Activated CD8-positive, alpha-beta memory T cell treated with anti-CD3 and anti-CD28 coated beads, Interleukin-2, amount 50 U/mL, for 24 hours (primary cell): ENCODE measurements at regions not wholly inside any gene's neighbourhood (a gene's known extent, or its start where the extent isn't known, plus 50 kb on each side); places are given as distances from the start of the nearest gene placed in this dataset.

Source experiments
- DNase-seq: peaks from one replicate; pipeline ENCODE4 v3.0.0-alpha.2; 2020; ENCODE audit errors: extremely low read depth

DNA sequence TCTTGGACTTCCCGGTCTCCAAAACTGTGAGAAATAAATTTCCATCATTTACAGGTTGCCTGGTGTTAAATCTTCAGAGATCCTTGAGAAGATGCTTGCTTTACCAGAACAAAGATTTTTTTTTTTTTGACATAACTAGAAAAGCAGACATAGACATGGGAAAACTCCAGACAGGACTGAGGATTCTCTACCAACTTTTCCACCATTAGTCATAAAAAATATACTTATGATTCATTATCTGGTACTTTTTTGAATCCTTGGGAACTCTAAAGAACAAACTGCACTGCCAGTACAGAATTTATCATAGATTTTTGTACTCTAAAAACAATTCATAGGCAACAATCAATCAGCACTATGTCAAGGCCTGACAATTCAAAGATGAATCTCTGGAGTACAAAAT lies 487.6 kb downstream of the EFNB2 start:
- DNase-seq = no peak

DNA sequence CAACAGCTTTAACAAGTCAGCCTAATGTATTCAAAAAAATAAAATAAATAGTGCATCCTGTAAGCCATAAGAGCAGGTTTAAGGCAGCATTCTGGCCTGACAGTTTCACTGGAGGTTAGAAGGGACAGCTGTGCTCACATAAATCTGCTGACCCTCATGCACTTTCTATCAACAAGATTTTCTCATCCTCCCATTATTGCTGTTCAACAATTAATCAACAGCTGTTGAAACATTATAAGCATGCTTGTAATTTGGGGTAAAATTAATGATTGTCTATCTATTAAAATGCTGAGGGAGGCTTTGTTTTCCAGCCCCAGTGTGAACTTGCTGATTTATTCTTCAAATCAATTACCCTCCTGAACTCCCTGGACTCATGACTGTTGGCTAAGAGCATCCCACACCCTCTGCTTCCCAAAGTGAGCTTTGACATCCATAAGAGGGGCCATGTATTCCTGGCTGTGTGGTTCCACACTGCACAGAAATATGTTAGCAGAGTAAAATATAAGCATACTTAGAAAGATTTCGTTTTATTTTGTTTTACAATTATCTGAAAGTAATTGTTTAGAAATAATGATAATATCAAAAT lies 492.4 kb downstream of the EFNB2 start:
- no peak for DNase-seq

DNA sequence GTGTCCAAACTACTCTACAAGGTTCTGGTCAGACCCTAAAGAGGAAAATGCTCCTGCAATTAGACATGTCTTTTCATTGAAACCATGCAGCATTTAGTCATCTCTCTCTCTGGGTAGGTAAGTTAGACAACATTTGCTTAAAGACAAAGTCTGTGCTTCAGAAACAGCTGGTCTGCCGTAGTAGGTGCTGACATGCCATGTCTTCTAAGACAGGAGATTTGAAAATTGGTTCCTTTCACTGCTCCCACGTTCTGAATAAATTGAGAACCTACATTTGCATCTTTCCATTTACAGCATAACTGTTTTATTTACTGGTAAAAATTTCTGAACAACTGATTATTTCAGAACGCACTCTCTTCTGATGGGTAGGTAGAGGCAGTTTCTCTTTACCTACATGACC lies 494.0 kb downstream of the EFNB2 start:
- DNase-seq = no peak

DNA sequence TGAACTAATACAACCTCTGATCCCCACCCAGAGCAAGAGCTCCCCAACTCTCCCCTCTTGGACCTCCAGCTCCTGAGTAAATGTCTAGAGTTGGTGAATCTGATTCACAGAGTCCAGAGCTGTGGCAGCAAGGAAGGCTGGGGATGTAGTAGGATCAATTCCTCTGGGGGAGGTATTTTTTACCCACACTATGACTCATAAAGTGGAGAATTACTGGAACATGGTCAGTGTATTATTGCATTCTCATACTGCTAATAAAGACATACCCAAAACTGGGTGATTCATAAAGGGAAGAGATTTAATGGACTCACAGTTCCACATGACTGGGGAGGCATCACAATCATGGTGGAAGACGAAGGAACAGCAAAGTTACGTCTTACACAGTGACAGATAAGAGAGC lies 496.7 kb downstream of the EFNB2 start:
- DNase-seq = no peak

GRCh38 chr13:106036870-106037269 lies 498.6 kb downstream of the EFNB2 start:
- no peak for DNase-seq

DNA sequence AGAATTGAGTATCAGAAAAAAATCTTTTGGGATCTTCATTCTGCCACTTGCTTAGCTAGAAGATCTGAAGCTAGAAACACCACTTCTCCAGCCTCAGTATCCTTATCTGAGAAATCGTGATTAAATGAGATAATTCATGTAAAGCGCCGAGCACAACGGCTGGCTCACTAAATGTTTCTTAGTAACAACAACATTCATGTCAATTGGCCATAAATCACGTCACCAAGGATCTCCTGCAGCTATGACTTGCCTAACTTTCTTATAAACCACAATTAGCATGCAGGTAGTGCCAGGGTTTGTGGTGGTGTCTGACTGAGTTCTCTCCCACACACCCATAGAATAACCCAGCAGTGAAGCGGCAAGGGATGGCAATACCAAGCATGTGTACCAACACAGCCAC lies 501.3 kb downstream of the EFNB2 start:
- DNase-seq = no peak

DNA sequence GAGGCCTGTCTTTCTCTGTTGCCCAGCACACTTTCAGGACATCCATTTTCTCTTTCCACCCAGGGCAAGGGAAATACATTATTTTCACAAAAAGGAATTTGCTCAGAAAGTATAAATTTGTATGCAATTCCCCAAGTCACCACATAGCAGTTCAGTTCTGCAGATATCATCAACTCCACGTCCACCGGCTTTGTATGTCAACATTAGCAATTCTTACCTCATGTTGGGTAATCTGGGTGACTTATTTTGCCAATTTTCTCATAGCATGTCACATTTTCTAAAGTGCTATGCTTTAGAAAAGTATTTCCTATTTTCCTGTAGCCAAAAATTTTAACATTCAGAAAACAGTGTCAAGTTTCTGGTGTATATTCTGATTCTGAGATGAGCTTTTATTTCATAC lies 501.8 kb downstream of the EFNB2 start:
- no peak for DNase-seq

DNA sequence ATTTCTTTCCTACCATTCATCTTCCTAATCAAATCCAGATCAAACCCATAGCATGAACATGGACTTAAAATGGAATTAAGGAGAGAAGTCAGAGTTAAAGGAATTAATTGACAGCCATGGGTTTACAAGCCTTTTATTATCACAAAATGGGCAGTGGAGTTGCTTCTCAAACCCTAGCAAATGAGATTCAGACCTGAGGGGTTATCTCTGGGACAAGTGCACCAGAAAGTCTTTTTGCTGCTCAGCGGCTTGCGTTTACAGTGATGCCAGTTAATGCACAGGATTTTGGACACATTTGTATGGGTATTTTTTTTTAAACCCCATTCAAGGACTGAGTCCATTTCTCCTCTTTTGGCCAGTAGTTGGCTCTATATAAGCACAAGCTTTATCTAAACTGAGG lies 503.0 kb downstream of the EFNB2 start:
- DNase-seq = no peak

- DNase-seq = no peak
Measured at GRCh38 chr13:106029676-106030290, 505.7 kb downstream of the EFNB2 start.

DNA sequence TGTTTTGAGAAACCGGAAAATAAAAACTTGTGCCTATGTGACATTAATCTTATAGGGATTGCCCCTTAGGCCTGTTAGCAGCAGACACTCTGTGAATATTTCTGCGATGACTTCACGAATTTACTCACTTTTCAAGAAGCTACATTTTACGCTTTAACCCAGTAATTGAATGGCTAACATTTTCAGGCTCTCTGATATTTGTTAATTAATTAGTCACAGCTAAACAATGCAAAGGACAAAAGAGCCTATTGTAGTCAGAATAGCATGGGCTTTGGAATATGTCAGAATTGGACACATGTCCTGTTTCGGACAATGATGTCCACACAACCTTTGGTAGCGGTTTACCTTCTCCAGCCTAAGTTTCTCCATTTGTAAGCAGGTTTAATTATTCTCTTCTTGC lies 506.6 kb downstream of the EFNB2 start:
- no peak for DNase-seq

- DNase-seq = no peak
Measured at GRCh38 chr13:106011600-106011999, 523.9 kb downstream of the EFNB2 start.

GRCh38 chr13:106010836-106011235 lies 524.6 kb downstream of the EFNB2 start:
- no peak for DNase-seq

DNA sequence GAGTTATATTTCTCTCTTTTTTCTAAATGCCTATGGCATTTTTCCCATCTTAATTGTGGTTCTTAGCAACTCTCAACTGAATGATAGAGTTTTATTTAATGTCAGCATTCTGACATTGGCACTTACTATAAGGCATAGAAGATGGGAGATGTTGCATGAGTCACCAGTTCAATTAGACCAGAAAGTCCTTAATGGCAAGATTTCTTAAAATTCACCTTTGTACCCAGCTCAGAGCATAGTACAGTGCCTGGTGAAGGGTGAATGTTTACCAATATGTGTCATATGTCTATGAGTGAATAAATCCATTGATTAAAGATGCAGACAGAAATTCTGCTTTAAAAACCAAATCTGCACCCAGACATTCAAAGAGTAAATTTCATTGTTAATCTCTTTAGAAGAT lies 526.9 kb downstream of the EFNB2 start:
- no peak for DNase-seq

DNA sequence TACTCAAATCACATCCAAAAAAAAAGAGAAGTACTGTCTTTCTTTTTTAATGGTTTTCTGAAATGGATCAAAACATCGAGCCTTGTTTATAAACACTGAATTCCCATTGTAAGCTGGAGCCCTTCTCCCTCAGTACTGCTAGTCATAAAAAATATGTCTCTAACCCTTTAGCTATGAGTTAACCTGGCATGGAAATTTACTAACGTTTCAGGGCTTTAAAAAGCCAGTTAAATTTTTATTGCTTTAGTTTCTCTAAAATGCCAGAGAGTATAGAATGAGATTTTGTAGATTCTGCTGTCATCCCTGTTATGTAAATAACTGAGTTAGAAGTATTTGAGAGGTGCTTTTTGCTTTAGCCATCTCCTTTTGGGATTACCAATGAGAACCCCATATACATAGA lies 528.3 kb downstream of the EFNB2 start:
- no peak for DNase-seq

GRCh38 chr13:106003651-106004050 lies 531.8 kb downstream of the EFNB2 start:
- no peak for DNase-seq

GRCh38 chr13:106001443-106001842 lies 534.0 kb downstream of the EFNB2 start:
- DNase-seq = no peak

DNA sequence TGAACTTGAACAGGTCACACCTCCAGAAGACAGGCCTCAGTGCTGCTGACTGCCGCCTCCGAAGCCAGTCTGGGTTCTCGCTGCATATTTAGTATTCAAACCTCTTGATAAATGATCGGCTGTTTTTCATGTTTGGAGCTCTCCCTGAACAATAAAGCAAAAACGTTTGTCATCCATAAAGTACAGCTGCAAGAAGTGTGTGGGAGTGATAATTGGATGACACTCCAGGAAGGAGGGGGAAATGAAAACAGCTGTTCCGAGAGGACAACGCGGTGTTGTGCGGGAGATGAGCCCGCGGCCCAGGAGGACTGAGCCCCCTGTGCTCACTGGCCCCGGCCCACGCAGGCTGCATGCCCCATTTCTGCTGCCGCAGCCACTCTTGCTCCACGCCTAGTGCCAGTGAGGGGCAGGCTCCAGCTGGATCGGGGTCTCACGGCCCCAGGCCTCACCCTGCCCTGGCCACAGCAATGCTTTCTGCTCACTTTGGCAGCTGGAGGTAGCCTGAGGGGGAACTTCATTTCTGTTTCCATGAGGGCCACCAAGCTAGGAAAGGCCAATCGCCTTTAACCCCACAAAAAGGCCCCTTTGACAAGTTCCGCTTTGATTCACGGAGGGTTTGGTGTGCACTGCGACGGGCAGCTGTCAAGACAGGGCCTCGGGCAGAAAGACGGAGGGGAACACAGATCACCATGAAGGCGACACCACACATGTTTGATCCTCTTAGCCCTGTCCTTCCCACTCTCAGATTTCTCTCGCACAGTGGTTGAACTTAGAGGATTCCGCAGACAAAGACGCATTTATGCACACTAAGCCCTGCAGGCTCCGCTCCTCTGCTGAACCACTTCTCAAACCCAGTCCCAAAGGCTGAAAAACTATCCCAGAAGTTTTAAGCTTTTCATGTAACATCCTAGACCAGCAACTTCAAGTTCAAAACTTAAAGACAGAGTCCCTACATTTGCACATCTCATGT lies 537.6 kb downstream of the EFNB2 start:
- DNase-seq = no peak

- DNase-seq = no peak
Measured at GRCh38 chr13:105996391-105997025, 539.0 kb downstream of the EFNB2 start.

DNA sequence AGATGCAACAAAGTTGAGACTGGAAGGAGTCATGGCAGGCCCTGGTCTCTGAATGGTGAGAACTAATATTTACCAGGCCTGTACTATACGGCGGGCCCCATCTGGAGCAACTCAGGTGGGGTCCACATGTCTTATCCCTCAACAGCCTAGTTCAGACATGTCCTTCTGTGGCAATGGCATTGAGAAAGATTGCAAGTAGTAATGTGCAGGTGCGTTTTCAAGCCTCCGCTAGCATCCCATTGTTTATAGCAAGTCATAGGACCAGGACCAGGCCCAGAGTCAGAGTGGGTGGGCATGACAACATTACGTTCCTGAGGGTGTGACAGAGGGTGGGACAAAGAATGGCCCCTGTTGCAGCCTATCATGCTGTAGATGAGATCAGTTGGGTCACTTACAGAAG lies 541.1 kb downstream of the EFNB2 start:
- DNase-seq = no peak

DNA sequence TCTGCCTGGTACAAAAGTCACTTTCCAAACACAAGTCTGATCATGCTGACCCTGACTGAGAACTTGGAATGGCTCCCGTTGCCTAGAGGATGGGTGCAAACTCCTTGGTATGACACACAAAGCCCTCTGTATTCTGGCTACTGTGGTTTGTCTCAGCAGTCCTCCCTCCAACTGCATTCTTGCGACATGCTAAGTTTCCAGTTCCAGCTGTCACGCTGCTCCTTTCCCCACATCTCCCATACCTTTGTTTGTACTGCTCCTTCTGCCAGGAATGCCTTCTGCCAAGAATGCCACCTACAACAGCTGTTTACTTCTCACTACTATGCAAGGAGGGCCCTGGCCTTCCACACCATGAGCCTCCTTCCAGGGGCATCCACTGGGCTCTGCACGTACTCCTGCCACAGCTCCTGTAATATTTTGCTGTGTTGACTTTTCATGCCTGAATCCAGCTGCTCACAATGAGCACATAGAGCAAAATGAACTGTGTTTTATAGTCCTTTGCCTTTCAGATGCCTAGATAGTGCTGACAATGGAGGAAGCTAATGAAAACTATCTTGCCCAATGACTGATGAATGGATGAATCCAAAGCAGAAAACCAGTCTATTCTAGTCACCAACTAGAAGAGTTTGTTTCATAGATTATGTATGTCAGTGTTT lies 543.7 kb downstream of the EFNB2 start:
- no peak for DNase-seq

- DNase-seq = no peak
Measured at GRCh38 chr13:105991131-105991530, 544.3 kb downstream of the EFNB2 start.
